ENCODE measurements at regions not wholly inside any gene's neighbourhood (a gene's known extent, or its start where the extent isn't known, plus 50 kb on each side); places are given as distances from the start of the nearest gene placed in this dataset.

- TF ChIP-seq CTCF (IDR thresholded peaks at IDR 0.05) (no peak), POLR2A (IDR thresholded peaks at IDR 0.05) (no peak)
These were observed 332.9 kb upstream of the RBMY1B start for GRCh38 chrY:21178281-21178680.
